GM19035 (cell line): ENCODE measurements at regions not wholly inside any gene's neighbourhood (a gene's known extent, or its start where the extent isn't known, plus 50 kb on each side); places are given as distances from the start of the nearest gene placed in this dataset.
"Not testable (repeated sequence)": the region's sequence is repeated elsewhere in the genome, so short reads cannot be mapped to it uniquely, and the experiment has no call there.

ENCODE experiments used
- ATAC-seq: cut with Tn5 transposase; IDR thresholded peaks from one replicate; pipeline ENCODE4 v1.9.1; 2021; ENCODE audit not compliant: unreplicated experiment

DNA sequence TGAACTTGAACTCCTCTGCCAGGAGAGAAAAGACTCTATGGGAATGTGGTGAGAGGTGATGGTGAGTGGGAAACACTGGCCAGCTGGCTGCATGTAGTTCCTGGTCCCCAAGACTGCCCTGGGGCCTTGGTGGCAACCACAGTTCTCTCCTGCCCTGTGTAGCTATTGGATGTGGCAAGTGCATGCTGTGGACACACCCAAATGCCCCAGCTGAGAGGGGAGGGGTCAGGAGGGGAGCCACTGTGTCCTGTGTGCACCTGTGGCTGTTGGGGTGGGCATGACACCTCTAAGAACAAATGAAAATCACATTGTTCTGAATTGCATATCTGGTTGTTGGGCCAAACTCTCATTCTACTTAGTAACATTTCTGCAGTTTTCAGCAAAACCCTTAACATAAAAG, 409.6 kb downstream of the NSUN3 start:
- ATAC-seq = no peak

DNA sequence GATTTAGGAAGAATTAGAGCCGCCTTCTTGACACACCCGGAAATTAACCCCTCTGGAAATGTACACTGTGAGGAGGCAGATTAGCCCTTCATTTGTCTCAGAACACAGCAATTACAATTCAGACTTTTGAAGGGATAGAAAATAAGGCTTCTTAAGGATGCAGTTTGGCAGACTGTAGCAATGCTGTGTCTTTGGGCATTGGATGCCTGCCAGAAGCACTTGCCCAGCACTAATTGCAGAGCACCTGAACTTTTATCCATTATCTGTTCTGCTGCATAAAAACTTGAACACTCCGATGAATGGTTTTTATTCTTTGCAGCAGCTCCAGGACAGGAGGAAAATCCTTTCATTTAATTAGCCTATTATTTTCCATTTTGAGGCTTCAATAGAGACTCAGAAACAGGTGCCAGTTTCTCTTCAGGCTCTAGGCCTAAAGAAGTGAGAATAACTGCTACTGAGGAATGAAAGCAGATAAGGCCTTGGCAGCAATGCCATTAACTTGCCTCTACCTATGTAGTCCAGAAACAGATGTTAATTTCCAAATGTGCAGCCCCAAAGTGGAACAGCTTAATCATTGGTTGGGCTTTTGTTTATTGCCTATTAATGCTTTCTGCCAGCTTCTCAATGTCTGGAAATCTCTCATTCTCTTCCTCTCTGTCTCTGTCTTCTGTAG, 418.5 kb downstream of the NSUN3 start:
- ATAC-seq = no peak

DNA sequence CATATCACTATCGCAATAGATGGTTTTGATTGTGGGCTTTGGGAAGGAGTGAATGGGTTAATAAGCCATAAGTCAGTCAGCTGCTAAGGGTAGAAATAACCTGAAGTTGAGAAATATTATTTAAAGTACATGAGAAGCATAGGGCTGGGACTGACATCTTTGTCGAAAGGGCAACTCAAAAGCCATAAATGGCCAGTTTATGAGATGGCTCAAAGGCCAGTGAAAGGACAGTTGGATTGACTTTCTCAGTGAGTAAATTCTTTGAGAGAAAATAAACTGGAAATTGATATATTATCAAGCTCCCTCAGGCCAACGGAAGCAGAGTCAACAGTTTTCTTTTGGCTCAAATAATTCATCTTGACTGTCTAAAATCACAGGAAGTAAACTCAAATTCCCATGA, 419.8 kb downstream of the NSUN3 start:
- ATAC-seq = no peak

DNA sequence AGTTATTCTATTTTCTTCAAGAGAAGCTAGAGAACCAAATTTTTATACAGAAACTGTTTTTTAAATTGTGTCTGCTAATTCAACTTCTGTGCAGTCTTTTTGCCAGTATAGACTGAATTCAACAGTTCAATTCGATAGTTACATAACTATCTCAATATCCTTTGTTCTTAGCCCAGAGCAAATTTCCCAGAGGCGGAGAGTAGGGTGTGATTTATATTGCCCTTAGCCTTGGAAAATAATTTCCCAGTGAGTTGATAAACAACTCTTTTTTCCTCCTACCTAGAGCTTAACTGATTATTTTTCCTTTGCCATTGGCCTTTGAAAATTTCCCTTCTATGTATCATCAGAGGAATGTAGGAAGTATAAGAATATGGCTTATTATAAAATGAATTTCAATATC, 420.5 kb downstream of the NSUN3 start:
- no peak for ATAC-seq

DNA sequence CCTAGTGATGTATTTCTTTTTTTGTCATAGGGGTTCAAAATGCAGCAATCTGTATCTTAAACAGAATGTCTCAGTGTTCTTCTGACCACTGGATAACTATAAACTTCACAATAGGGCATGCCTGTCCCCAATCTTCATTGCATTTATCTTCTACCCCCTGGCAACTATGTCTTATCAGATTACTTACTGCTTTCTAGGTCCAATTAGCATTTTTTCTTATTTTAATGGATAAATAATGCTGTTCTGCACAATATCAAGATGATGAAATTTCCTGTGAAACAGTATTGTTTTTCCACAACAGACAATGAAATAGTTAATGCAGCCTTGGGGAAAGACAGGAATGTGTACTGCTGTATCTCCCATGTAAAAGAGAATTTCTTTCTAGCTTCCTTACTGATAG, 432.1 kb downstream of the NSUN3 start:
- no peak for ATAC-seq

- no peak for ATAC-seq
Measured at GRCh38 chr3:94500146-94500545, 437.3 kb downstream of the NSUN3 start.

- not testable (repeated sequence) for ATAC-seq
Measured at GRCh38 chr3:94507354-94507753, 444.5 kb downstream of the NSUN3 start.

- no peak for ATAC-seq
Measured at GRCh38 chr3:94512876-94513275, 450.0 kb downstream of the NSUN3 start.

DNA sequence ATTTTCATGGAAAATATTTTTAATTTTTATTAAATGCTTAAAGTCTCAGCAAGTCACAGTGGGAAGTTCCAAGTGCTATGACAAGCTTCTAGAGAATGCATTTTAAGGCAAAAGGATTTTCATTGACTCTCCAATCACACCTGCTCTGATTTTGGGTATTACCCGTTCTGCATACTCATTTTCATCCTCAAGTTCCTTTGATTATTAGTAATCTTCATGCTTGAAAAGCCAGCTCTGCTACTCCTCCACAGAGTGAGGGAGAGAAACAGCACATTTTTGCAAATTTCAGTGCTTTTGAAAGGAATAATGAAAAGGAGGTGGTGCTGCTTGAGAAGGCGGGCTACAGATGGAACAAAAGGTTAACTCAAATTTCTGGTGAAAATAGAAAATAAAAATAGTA, 450.7 kb downstream of the NSUN3 start:
- peak; percentile 51 for ATAC-seq

- no peak for ATAC-seq
Measured at GRCh38 chr3:94515983-94516382, 453.1 kb downstream of the NSUN3 start.

GRCh38 chr3:94520364-94520763, 457.5 kb downstream of the NSUN3 start:
- ATAC-seq = no peak

- ATAC-seq = no peak
Measured at GRCh38 chr3:94522488-94522887, 459.6 kb downstream of the NSUN3 start.

GRCh38 chr3:94524102-94524919, 461.4 kb downstream of the NSUN3 start:
- ATAC-seq = no peak

GRCh38 chr3:94525043-94525442, 462.2 kb downstream of the NSUN3 start:
- ATAC-seq = no peak

- no peak for ATAC-seq
Measured at GRCh38 chr3:94529816-94530215, 467.0 kb downstream of the NSUN3 start.

GRCh38 chr3:94532951-94533350, 470.1 kb downstream of the NSUN3 start:
- ATAC-seq = no peak

GRCh38 chr3:94539937-94540336, 477.1 kb downstream of the NSUN3 start:
- ATAC-seq = no peak

GRCh38 chr3:94543161-94543560, 480.3 kb downstream of the NSUN3 start:
- no peak for ATAC-seq

DNA sequence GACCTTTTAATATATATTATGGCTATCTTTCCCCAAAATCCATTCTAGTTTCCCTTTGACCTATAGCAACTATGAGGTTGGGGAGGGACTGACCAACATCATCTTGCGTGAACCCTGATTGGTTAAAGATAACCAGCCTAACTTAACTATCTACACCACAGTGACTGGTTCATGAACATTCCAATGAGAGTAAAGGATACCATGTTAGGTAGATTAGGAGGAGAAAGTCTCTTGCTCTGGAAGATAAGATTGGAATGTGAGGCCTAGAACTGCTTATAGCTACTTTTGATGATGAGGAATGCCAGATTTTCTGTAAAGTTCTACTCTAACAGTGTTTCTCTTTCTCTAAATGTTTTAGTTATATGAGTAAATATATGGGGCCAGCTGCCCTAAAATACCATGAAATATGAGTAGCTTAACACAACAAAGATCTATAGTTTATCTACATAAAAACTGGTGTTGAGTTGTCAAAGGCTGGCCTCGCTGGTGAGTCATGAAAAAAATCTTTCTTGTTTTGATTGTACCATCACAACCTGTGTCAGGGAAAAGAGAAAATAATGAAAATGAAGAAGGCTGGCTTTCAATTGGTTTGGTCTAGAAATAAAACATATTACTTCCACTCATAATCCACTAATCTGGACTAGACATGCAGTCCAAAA, 481.4 kb downstream of the NSUN3 start:
- no peak for ATAC-seq

DNA sequence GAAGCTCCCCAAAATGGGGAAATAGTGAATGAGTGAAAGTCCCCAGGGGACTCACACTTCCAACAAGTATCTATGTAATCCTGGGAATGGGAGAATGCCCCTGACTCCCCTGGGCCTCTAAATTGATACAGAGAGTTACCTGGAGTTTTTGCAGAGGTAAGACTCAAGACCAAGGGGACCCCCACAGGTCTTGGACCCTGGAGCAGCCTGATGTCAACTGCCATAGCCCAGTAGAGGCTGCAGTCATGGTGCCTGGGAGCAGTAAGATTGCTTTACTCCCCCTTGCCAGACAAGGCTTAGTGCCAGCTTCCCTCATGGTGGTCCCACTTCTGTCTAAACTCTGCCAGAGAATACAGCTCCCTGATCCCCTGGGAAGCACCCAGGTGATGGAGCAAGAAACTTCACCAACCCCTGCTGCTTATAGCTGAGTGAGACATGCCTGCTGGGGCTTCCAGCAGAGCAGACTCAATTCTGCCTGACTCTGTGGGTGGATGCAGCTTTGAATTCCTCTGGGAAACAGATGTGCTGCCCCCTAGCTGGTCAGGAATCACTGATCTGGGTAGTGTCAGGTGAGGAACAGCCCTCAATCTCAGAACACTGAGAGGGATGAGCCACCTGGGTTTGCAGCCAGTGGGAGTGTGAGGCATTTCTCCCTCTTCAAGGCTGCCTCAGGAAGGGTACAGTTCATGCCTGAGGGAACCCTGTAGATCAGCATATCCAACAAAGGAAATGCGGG, 485.9 kb downstream of the NSUN3 start:
- no peak for ATAC-seq

GRCh38 chr3:94561094-94561493, 498.2 kb downstream of the NSUN3 start:
- ATAC-seq = no peak
